SK-N-MC (cell line): ENCODE measurements at regions not wholly inside any gene's neighbourhood (a gene's known extent, or its start where the extent isn't known, plus 50 kb on each side); places are given as distances from the start of the nearest gene placed in this dataset.

Source experiments
- DNase-seq: peaks from one replicate; pipeline ENCODE4 v3.0.0-alpha.2; 2011; ENCODE audit warnings: low read depth, low spot score
- H3K27ac ChIP-seq: fragments of 200-600 bp; sonication (generic); 2 replicates; pipeline ENCODE4 v1.5.1; 2016; ENCODE audit warnings: mixed run types
- H3K36me3 ChIP-seq: fragments of 200-600 bp; sonication (generic); 2 replicates; pipeline ENCODE4 v1.6.1; 2017; ENCODE audit warnings: antibody characterized with exemption, low read length, mixed read lengths; ENCODE audit not compliant: insufficient read depth
- H3K4me3 ChIP-seq: fragments of 200-600 bp; sonication (generic); 2 replicates; pipeline ENCODE4 v1.5.1; 2016
- H3K9ac ChIP-seq: fragments of 200-600 bp; sonication (generic); 2 replicates; pipeline ENCODE4 v1.8.0; 2017; ENCODE audit warnings: mixed run types, mixed read lengths; ENCODE audit not compliant: insufficient read length
- H3K9me3 ChIP-seq: fragments of 200-600 bp; sonication (generic); 2 replicates; pipeline ENCODE4 v1.6.1; 2017; ENCODE audit warnings: low read depth, mild to moderate bottlenecking, antibody characterized with exemption, low read length, moderate library complexity, mixed read lengths
- EZH2 ChIP-seq: fragments of 200-600 bp; sonication (generic); IDR thresholded peaks from one replicate; pipeline ENCODE4 v1.6.1; 2017; ENCODE audit warnings: antibody characterized with exemption
- FOXP2 ChIP-seq: optimal IDR thresholded peaks from 2 replicates; pipeline ENCODE3; 2011; ENCODE audit warnings: mild to moderate bottlenecking, moderate library complexity; ENCODE audit not compliant: insufficient read depth; ENCODE audit errors: extremely low read length, control extremely low read depth
- POLR2AphosphoS5 ChIP-seq: IDR thresholded peaks from 2 replicates; pipeline ENCODE4 v1.6.1; 2012; ENCODE audit warnings: mild to moderate bottlenecking, low read depth, low read length, borderline replicate concordance

- no peaks in the 10 kb centered on the region for H3K9me3 ChIP-seq
- no peak overlapping the region for H3K4me3 ChIP-seq
- TF ChIP-seq FOXP2: no peak
- no peak for TF ChIP-seq EZH2
- no peak for TF ChIP-seq POLR2AphosphoS5
- no peak overlapping the region for H3K27ac ChIP-seq
- no peak overlapping the region for H3K9ac ChIP-seq
- H3K36me3 ChIP-seq: no peaks in the 10 kb centered on the region
- no peak for DNase-seq
Observed at GRCh38 chr4:126361287-126361686, 1046.5 kb downstream of the FAT4 start.

- H3K9me3 ChIP-seq: no peaks in the 10 kb centered on the region
- no peak overlapping the region for H3K9ac ChIP-seq
- no peak overlapping the region for H3K4me3 ChIP-seq
- H3K27ac ChIP-seq: no peak overlapping the region
- TF ChIP-seq POLR2AphosphoS5: no peak
- DNase-seq: no peak
- H3K36me3 ChIP-seq: no peaks in the 10 kb centered on the region
Observed at GRCh38 chr4:126364311-126364911, 1049.7 kb downstream of the FAT4 start.

GRCh38 chr4:126369076-126369475 lies 1054.3 kb downstream of the FAT4 start:
- Histone ChIP-seq H3K9ac (no peak overlapping the region), H3K27ac (peak overlapping the region; percentile 32; the same call in 1 of the 2 replicates), H3K9me3 (no peaks in the 10 kb centered on the region), H3K4me3 (no peak overlapping the region), H3K36me3 (no peaks in the 10 kb centered on the region)
- no peak for DNase-seq
- no peak for TF ChIP-seq EZH2
- TF ChIP-seq FOXP2: no peak
- no peak for TF ChIP-seq POLR2AphosphoS5

- Histone ChIP-seq H3K36me3 (no peaks in the 10 kb centered on the region), H3K9me3 (no peaks in the 10 kb centered on the region), H3K4me3 (no peak overlapping the region), H3K27ac (no peak overlapping the region), H3K9ac (no peak overlapping the region)
- no peak for TF ChIP-seq FOXP2
- no peak for TF ChIP-seq POLR2AphosphoS5
- TF ChIP-seq EZH2: no peak
- no peak for DNase-seq
Observed at GRCh38 chr4:126372634-126373033, 1057.9 kb downstream of the FAT4 start.

GRCh38 chr4:126375462-126376054 lies 1060.8 kb downstream of the FAT4 start:
- DNase-seq: no peak
- no peak overlapping the region for H3K9ac ChIP-seq
- H3K27ac ChIP-seq: peak overlapping the region; percentile 42
- no peaks in the 10 kb centered on the region for H3K36me3 ChIP-seq
- no peaks in the 10 kb centered on the region for H3K9me3 ChIP-seq
- no peak for TF ChIP-seq POLR2AphosphoS5
- TF ChIP-seq EZH2: no peak
- TF ChIP-seq FOXP2: no peak
- no peak overlapping the region for H3K4me3 ChIP-seq

- peaks cover 3% of the 10 kb centered on the region; the same call in 1 of the 2 replicates for H3K9me3 ChIP-seq
- H3K27ac ChIP-seq: no peak overlapping the region
- H3K4me3 ChIP-seq: no peak overlapping the region
- no peaks in the 10 kb centered on the region for H3K36me3 ChIP-seq
- no peak for TF ChIP-seq POLR2AphosphoS5
- TF ChIP-seq EZH2: no peak
- no peak for TF ChIP-seq FOXP2
- H3K9ac ChIP-seq: no peak overlapping the region
- no peak for DNase-seq
Observed at GRCh38 chr4:126385954-126386353, 1071.2 kb downstream of the FAT4 start.

- TF ChIP-seq EZH2 (no peak), FOXP2 (no peak), POLR2AphosphoS5 (no peak)
Observed at GRCh38 chr4:126386512-126386911, 1071.8 kb downstream of the FAT4 start.

GRCh38 chr4:126395664-126396063 lies 1080.9 kb downstream of the FAT4 start:
- H3K27ac ChIP-seq: no peak overlapping the region

More at GRCh38 chr4:126386512-126386911, 1071.8 kb downstream of the FAT4 start:
- no peak overlapping the region for H3K4me3 ChIP-seq
- DNase-seq: no peak
- no peaks in the 10 kb centered on the region for H3K36me3 ChIP-seq
- H3K9me3 ChIP-seq: peaks cover 3% of the 10 kb centered on the region; the same call in 1 of the 2 replicates
- no peak overlapping the region for H3K9ac ChIP-seq
- H3K27ac ChIP-seq: no peak overlapping the region

More at GRCh38 chr4:126395664-126396063, 1080.9 kb downstream of the FAT4 start:
- Histone ChIP-seq H3K9me3 (no peaks in the 10 kb centered on the region), H3K36me3 (no peaks in the 10 kb centered on the region), H3K4me3 (no peak overlapping the region), H3K9ac (no peak overlapping the region)
- TF ChIP-seq POLR2AphosphoS5 (no peak), FOXP2 (no peak), EZH2 (no peak)
- DNase-seq: no peak
